ENCODE measurements at regions not wholly inside any gene's neighbourhood (a gene's known extent, or its start where the extent isn't known, plus 50 kb on each side); places are given as distances from the start of the nearest gene placed in this dataset.
A peak's percentile ranks its signal among the peaks of the same experiment; 100 is the strongest.

DNA sequence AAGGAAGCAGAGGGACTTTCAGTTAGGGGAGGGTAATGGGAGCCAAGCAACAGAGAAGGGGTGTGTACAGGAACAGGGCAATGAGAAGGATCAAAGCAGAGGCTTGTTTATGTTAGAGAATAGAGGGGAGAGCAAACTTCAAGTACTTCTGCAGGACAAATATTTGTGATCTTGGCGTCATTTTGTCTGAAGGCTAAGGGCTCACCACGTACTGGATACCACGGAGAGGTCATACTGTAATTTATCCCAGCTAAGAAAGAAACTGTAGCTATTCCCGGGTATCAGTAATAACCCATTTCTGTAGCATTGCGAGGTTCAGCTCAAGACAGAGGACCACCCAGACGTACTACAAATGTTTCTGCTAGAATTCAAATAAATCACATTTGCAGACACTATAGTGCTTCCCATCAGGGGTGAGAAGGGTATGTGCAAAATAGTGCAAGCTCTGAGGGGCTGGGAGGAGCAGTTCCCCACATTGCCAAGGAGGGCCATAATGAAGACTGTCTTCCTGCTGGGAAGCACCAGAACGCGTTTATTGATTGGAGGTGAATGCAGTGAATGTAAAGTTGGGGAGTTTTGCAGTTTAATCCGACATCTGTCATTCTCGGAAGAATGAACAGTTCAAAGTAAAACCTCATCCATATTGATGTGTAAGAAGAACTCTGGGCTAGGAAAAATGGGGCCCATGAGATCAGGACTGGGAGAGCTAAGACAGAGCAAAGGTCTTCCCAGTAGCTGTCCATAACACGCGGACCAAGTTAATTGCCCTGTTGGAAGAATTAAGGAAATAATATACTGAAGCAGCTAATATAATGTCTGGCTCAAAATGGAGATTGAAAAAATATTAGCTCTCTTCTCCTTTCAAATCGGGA lies 136.9 kb downstream of the RWDD3 start:
- DNase-seq (ENCODE audit: low read depth), result no peak

DNA sequence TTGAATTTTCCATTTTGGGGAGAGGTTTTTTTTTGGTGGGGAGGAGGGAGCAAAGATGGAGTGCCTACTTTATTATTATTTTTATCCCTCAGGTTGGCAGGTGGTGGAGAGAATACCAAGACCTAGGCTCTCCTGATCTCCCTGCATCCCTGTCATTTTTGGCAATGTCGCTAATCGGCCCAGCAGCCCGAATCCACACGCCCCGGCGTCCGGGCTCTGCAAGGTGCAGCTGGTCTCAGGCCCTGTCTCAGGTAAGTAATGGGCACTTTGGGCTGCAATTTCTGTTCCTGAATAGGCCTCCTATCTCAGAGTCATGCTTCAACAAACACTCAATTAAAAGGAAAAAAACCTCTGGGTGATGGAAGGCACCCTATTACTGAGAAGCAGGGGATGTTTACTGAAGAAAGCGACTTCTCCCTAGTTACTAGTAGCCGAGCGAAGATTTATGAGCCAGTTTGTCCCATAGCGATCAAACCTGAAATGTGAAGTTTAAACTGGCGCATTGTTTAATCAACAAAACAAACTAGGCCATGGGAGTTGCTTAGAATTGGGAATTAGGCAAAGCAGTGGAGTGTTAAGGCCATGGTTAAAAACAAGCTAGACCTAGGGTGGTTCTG lies 137.8 kb downstream of the RWDD3 start:
- no peak for DNase-seq (ENCODE audit: low read depth)

DNA sequence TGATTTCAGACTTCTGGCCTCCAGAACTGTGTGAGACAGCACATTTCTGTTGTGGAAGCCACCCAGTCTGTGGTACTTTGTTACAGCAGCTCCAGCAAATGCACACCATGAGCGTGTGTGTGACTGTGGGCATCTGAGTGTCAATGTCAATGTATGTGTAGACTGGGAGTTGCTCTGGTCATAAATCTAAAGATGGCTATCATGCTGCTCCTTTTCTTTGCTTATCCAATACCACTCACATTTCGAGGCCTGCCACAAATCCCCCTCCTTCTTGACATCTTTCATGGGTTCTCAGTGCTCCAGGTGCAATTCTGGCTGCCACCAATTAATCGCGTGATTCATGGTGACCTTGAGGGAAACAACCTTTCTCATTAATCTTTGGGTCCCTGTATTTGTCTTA lies 141.2 kb downstream of the RWDD3 start:
- DNase-seq (ENCODE audit: low read depth), result no peak

DNA sequence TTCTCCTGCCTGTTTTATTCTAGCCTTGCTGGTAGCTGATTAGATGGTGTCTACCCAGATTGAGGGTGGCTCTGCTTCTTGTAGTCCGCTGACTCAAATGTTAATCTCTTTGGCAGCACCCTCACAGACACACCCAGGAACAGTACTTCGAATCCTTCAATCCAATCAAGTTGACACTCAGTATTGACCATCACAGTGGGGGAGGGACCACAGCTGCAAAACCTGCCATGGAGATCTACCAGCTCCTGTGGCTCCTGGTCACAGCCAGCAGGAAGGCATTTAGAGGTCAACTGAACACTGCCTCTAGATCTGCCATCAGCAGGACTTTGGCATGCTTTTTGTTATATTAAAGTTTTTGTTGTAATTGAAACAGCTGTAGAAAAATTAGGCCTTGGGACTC lies 146.9 kb downstream of the RWDD3 start:
- no peak for DNase-seq (ENCODE audit: low read depth)

DNA sequence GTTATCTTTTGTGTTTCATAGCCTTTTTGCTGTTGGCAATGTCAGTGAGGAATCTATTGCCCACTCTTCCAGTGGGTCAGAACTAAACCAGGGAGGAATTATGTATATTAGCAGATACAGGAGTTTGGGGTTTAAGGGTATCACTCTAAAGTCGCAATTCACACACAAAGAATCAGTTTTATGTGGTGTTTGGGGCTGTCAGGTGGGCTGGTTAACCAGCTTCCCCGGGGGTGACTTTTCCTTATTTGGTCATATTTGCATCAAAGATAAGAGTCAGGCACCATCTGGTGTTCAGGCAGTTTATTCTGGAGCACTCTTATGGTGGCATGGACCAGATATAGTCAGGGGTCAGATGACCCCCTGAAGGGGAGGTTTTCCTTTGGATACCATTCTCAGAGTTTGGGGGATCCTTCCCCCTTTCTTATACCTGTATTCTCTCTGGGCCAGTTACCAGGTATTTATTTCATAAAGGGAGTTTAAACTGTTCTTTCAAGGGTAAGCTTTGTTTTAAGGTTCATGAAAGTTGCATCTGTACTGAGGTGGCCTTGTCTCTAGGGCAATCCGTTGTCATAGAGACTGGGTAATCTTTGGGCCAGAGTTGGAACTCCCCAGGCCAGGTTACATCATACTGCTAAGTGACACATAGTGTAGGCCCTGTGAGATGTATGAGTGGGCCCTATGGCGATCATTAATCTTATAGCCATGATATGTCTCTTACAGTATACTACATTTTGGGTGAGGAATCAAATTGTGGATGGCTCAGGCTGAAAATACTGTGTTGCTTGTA lies 148.2 kb downstream of the RWDD3 start:
- no peak for DNase-seq (ENCODE audit: low read depth)

DNA sequence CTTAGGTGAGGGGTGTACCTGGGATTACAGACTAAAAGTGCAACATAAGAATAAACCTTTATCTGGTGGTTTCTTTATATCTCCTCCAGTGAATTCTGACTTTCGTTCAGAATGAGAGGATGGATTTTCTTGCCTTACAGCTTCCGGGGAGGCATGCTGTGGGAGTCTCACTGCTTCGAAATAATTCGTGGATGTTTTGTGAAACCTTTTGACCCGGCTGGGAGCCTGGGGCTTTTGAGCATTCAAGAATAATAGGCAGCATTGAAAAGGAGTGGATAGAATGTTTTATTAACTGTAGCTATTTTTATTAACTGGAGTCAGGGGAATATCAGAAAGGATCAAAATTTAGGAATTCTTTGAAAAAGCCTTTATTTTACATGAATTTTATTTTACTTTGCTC lies 149.1 kb downstream of the RWDD3 start:
- no peak for DNase-seq (ENCODE audit: low read depth)

DNA sequence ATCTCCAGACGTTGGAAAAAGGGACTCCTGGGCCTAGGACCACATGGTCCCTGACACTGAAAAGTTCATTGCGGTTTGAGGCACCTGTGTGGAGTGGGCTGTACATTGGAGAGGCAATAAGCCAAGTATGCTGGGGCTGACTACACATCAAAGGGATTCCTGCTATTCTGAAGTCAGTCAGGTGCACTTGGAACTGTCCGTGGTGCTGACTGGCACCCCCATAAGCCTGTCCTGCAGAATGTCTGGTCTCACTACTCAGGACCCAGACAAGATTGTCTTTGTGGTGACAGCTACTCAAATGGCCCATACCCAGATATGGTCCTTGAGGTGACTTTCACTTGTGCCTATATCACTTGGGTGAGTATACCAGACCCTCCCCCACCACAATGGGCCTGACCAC lies 150.6 kb downstream of the RWDD3 start:
- peak; percentile 6 for DNase-seq (ENCODE audit: low read depth)

DNA sequence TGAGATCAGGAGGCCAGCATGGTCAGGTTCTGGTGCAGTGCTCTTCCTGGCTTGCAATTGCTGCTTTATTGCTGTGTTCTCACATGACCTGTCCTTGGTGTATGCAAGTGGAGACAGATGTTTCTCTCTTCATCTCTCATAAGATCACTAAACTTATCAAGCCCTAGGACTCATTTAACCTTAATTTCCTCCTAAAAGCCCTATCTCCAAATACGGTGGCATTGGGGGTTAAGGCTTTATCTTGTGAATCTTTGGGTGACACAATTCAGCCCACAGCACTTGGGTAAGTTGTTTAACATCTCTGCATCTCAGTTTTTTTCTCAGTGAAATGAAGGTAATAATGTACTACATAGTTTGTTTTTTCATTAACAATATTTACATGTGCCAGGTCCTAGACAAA lies 152.4 kb downstream of the RWDD3 start:
- no peak for DNase-seq (ENCODE audit: low read depth)

DNA sequence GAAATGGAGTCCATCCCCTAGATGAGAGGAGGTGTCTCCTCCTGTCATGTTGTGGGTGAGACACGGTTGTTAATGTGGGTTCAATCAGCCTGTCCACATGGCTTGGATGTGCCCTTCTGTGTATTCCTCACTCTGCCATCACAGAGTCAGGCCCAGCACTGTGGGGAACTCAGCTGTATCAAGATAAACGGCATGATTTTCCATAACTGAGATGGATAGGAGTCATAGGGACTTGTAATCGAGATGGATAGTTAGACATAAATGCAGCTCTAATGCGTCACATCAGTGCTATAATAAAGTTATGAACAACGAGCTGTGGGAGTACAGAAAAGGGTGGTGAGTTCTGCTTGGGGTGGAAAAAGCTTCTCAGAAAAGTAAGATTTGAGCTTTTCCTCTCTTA lies 152.9 kb downstream of the RWDD3 start:
- DNase-seq (ENCODE audit: low read depth), result no peak

DNA sequence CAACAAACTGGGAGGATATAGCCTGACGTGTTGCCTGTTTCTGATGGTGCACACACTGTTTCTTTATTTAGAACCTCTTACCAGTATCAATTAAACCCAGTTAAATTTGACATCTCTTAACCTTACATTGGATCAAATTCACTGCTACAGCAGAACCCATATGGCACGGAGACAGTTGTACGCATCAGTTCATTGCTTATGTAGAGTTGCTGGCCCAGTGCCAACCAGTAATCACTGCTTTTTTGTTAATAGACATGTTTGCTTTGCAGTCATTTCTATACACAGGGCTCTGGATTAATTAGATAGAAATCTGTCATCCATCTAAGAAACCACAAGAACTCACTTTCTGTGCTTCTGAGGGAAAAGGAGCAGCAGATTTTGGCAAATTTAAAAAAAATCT lies 154.0 kb downstream of the RWDD3 start:
- no peak for DNase-seq (ENCODE audit: low read depth)

DNA sequence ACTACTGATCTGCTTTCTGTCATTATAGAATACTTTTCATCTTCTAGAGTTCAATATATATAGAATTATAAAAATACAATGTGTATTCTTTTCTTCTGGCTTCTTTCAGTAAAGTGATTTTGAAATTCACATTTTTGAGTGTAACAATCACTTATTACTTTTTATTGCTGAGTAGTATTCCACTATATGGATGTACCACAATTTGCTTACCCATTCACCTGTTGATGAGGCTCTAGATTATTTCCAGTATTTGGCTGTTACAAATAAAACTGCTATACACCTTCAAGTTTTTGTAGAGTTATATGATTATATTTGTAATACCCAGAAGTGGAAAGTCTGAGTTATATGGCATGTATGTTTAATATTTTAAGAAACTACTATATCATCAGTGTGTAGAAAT lies 159.4 kb downstream of the RWDD3 start:
- no peak for DNase-seq (ENCODE audit: low read depth)

DNA sequence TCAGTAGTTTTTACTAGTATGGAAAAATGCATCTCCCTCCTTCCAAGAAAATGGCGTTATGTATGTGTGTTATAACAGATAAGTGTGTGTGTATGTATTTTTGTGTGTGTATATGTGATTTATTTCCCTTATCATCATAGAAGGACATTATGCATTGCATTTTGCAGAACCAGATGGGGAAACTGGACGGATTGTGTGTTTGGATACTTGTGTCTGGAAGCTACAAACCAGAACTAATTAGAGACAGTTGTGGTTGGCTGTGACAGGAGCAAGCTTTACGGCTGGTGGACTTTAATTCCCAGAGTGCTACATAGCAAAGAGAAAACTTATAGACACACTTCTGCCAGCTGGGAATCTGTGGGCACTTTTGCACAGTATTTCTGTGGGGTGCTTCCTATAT lies 162.5 kb downstream of the RWDD3 start:
- no peak for DNase-seq (ENCODE audit: low read depth)

DNA sequence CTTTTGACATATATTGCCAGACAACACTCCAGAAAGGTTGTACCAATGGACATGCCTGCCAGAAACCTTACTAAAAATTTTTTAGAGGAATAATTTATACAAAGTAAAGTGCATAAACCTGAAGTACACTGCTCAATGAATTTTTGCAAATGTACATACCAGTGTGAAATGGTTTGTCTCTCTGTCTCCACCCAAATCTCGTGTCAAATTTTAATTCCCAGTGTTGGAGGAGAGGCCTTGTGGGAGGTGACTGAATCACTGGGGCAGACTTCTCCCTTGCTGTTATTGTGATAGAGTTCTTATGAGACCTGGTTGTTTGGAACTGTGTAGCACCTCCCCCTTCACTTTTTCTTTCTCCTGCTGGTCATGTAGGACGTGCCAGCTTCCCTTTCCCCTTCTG lies 168.8 kb downstream of the RWDD3 start:
- DNase-seq (ENCODE audit: low read depth), result no peak

DNA sequence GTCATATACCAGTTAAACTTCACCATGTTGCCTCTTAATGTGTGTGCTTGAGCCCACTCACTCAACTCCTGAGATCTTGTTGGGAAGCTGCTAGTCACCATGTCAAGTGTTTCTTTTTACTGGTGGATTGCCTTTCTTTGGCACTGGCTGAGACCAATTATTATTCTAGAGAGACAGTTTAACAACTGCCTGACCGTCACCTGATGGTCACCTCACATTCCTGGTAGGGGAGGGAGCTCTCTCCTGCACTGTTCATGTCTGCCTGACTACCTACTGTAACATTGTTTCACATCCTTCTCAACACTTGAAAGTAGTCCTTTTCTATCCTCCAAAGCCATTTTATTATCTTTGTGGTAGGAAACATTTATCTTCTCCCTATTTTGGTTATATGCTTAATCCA lies 172.3 kb downstream of the RWDD3 start:
- no peak for DNase-seq (ENCODE audit: low read depth)

DNA sequence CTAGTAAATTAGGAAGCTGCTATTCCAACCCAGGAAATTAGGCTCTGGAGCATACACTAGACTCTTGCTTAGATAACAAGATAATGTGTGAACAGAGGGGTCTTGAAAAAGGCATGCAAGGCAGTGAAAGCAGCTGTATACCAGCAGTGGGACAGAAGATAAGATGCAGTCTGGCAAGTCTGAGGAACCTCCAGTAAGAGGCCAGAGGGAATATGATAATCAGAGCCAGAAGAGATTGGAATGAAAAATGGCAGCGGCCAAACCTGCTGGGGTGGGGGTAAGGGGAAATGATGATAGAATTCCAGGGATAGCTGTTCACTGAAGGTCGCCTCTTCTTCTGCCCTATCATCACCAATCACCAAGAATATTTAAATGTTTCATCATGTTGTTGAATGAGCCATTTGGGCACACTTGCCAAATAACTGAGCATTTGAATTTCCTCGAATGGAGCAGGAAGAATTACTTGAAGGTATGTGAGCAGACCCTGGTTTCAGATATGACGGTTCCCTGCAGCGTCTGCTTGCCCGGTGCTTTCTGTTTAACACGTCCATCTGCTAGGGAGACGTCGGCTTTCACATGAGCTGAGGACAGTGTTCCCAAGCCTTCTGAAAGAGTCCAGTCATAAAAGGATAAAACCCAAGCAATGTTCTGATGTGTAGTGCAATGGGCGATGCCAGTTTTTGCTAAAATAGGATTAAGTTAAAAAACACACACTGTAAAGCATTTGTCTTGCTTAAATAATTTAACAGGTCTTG lies 173.3 kb downstream of the RWDD3 start:
- DNase-seq (ENCODE audit: low read depth), result no peak

DNA sequence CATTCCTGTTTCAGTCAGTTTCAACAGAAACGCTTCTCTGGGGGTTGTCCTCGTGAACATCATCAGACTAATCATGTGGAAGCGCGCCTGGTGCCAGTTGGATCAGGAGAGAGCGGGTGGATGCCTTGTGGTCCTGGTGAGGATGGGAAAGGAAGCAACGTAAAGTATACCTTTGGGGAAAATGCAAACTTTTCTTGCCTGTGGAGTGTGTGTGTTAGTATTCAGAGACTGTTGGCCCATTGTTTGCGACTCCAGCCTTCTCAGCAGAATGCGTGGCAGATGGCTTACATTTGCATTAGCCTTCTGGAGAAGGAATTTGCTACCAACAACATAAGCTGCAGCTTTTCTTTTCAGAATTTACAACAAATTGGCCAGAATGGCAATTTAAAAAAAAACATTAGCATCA lies 173.9 kb downstream of the RWDD3 start:
- no peak for DNase-seq (ENCODE audit: low read depth)

DNA sequence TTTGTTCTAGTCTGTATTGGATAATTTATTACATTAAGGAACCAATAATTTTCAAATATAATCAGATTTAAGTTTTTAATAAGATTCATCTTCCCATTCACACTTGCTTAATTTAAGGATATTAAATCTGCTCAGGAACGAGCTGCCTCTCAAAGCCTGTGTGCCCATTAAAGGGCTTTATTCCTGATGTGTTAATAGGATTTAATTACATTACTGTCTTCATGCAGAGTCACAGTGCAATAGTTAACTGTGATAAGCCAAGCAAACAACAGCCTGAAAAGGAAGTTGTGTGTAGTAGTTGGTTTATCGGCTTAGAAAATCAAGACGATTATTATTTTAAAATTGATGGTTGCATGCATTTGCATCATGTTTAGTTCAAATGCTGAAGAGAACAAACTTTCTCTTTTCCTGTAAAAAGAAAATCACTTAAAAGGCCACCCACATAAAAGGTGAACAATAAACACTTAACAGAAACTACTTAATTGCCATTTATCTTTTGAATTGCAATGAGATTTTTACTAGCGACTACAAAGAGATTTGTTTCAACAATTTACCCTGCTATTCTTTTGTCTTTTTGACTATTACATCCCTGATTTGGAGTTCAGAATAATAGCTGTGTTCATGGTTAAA lies 174.6 kb downstream of the RWDD3 start:
- DNase-seq (ENCODE audit: low read depth), result no peak

DNA sequence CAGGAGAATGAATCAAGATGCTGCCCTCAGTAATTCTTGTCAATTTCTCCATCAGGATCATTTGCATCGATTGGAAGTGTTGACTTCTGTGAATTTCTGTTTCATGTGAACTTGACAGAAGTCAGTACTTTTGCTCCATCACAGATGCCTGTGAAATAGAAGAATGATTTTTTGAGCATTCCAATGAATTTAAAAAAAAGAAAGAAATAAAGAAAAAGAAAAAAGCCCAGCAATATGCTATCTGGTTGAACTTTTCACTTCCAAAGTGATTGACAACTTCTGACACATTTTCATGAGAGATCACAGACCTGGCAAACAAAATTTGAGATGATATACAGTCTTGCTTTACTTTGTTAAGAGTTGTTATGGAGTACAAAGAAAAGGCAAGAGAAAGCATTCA lies 175.3 kb downstream of the RWDD3 start:
- no peak for DNase-seq (ENCODE audit: low read depth)

DNA sequence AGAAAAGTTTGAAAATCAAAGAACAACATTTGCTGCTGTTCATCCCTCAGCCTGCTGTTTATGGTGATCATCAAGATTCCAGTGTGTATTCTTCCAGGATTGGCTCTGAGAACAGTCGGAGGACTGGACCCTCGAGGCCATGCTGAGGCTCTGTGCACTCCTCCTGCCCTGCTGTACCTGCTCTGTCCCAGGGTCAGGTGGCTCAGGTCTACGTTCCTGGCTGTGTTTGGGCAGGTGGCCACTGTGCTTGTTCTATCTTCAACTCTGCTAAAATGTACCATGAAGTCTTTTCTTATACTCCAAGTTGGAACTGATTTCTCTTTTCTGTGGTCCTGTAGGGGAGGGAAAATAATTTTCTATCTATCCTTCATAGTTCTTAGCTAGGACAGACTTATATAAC lies 175.9 kb downstream of the RWDD3 start:
- DNase-seq (ENCODE audit: low read depth), result no peak

DNA sequence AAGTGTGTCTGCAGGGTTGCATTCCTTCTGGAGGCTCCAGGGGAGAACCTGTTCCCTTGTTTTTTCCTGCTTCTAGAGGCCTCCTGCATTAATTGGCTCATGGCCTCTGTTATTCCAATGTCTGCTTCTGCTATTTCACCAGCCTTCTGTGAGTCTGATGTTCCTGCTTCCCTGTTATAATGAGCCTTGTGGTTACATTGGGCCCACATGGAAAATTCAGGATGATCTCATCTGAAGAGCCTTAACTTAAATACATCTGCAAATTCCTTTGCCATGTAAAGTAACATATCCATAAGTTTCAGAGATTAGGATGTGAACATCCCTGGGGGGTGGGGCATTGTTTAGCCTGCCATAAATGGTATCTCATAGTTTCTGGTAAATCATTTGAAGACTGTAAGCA lies 181.1 kb downstream of the RWDD3 start:
- no peak for DNase-seq (ENCODE audit: low read depth)

DNA sequence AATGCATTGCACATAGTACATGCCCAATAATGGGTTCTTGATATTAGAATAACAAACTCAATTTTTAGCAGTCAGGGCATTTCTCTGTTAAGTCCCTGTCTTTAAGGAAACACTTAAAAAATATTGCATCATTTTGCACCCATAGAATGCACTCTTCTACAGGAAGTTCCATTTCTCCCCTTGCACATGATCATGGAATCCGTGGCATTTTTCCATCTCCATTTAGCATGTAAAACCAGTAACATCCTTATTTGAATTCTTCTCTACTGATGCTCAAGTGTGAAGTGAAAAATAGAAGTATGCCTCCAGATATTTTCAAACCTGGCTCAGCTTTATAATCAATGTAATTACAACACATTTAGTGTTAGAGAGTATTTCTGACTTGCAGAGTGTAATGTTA lies 192.8 kb downstream of the RWDD3 start:
- no peak for DNase-seq (ENCODE audit: low read depth)

DNA sequence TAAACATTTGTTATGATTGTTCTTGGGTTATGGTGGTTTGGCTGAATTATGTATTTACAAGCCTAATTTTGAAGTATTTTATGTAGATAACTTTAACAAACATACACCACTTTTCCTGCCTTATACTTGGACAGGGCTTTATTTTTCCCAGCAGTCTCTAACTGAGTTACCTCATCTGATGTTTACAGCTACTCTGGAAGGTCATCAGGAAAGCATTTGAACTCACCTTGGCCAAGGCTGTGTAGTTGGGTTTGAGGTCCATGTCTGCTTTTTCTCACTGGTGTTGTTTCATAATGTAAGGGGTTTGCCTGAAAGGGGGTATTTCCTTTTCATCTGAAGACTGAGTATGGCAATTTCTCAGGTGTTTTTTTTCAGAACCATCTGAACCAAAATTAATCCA lies 193.5 kb downstream of the RWDD3 start:
- no peak for DNase-seq (ENCODE audit: low read depth)

Measured in iris pigment epithelial cell (primary cell).